ENCODE measurements at regions not wholly inside any gene's neighbourhood (a gene's known extent, or its start where the extent isn't known, plus 50 kb on each side); places are given as distances from the start of the nearest gene placed in this dataset.

GRCh38 chr3:28171962-28172361, 69.5 kb upstream of the CMC1 start:
- TF ChIP-seq CTCF (IDR thresholded peaks at IDR 0.05) = no peak
- TF ChIP-seq EP300 (IDR thresholded peaks at IDR 0.05) = no peak
